ENCODE measurements at regions not wholly inside any gene's neighbourhood (a gene's known extent, or its start where the extent isn't known, plus 50 kb on each side); places are given as distances from the start of the nearest gene placed in this dataset.

GRCh38 chr15:39465843-39466749 is 114.8 kb upstream of the THBS1 start:
- TF ChIP-seq CTCF (IDR thresholded peaks at IDR 0.05) (no peak), POLR2AphosphoS5 (IDR thresholded peaks at IDR 0.05; ENCODE audit: low read depth, low read length) (no peak)

Data from Panc1 (cell line).